ENCODE measurements at regions not wholly inside any gene's neighbourhood (a gene's known extent, or its start where the extent isn't known, plus 50 kb on each side); places are given as distances from the start of the nearest gene placed in this dataset.

GRCh38 chr3:6612034-6612616 is 248.8 kb upstream of the GRM7 start:
- TF ChIP-seq CTCF (IDR thresholded peaks at IDR 0.05) (no peak), POLR2A (IDR thresholded peaks at IDR 0.05) (no peak)
